Prostate gland (tissue), 2 donors: ENCODE measurements at regions not wholly inside any gene's neighbourhood (a gene's known extent, or its start where the extent isn't known, plus 50 kb on each side); places are given as distances from the start of the nearest gene placed in this dataset.

Source experiments
- CTCF ChIP-seq, 4 experiments: fragments of 200-600 bp in 2 of 4; fragments of 450-650 bp in 2 of 4; sonication (generic) in 2 of 4; IDR thresholded peaks; 1 replicate in 3 of 4; 2 replicates in 1 of 4; pipeline ENCODE4 v1.5.1; 2016 to 2019; ENCODE audit warnings: antibody characterized with exemption in 4 of 4, mild to moderate bottlenecking in 2 of 4, moderate library complexity in 2 of 4
- POLR2A ChIP-seq: fragments of 450-650 bp; IDR thresholded peaks from one replicate; pipeline ENCODE4 v1.6.1; 2016; ENCODE audit warnings: antibody characterized with exemption, mild to moderate bottlenecking
- POLR2AphosphoS5 ChIP-seq: sonication (generic); formaldehyde crosslinking; IDR thresholded peaks from one replicate; pipeline ENCODE4 v1.6.1; 2017; ENCODE audit warnings: antibody characterized with exemption

DNA sequence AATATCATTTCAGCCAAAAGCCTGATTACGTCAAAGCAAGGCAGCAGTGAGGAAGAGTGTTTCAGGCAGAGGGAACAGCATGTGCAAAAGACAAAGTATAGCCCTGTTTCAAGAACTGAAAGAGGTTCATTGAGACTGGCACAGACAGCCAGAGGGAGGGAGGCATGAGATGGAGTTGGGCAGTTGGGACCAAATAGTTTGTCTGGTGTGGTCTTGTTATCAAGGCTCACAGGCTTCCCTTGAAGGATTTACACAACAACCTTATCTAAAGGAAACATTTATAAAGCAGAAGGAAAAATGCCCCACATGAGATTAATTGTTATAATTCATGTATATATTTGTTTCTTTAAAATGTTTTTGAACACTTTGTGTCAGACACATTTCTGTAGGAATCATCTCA lies 253.3 kb downstream of the DMAC1 start:
- TF ChIP-seq CTCF (IDR thresholded peaks at IDR 0.05): no peak
- no peak for TF ChIP-seq POLR2A
- TF ChIP-seq POLR2AphosphoS5: no peak
